Immature natural killer cell (primary cell): ENCODE measurements at regions not wholly inside any gene's neighbourhood (a gene's known extent, or its start where the extent isn't known, plus 50 kb on each side); places are given as distances from the start of the nearest gene placed in this dataset.

Experiments
- DNase-seq, 3 donors: peaks; one replicate each; pipeline ENCODE4 v3.0.0; 2022; ENCODE audit warnings: mixed read lengths in 1 of 3
- H3K27ac Mint-ChIP-seq, 6 donors: one replicate each; pipeline ENCODE4 v1.8.0; 2020; ENCODE audit warnings: mixed read lengths in 6 of 6, mild to moderate bottlenecking in 5 of 6, inconsistent platforms in 4 of 6, moderate library complexity in 3 of 6
- H3K27me3 Mint-ChIP-seq, 3 donors: one replicate each; pipeline ENCODE4 v1.8.0; 2020 to 2021; ENCODE audit warnings: low read depth in 3 of 3, mild to moderate bottlenecking in 3 of 3, mixed read lengths in 3 of 3, moderate library complexity in 3 of 3, inconsistent platforms in 1 of 3
- H3K36me3 Mint-ChIP-seq, 3 donors: one replicate each; pipeline ENCODE4 v1.8.0; 2020; ENCODE audit warnings: mixed read lengths in 3 of 3, inconsistent platforms in 2 of 3, mild to moderate bottlenecking in 2 of 3
- H3K4me1 Mint-ChIP-seq, 2 donors: one replicate each; pipeline ENCODE4 v1.8.0; 2020; ENCODE audit warnings: inconsistent platforms in 2 of 2, mild to moderate bottlenecking in 2 of 2, mixed read lengths in 2 of 2, moderate library complexity in 1 of 2
- H3K4me3 Mint-ChIP-seq, 5 donors: one replicate each; pipeline ENCODE4 v1.8.0; 2020; ENCODE audit warnings: mild to moderate bottlenecking in 5 of 5, mixed read lengths in 5 of 5, inconsistent platforms in 3 of 5, moderate library complexity in 3 of 5
- H3K9me3 Mint-ChIP-seq, 6 donors: one replicate each; pipeline ENCODE4 v1.8.0; 2020; ENCODE audit warnings: mild to moderate bottlenecking in 6 of 6, mixed read lengths in 6 of 6, inconsistent platforms in 4 of 6, moderate library complexity in 3 of 6

DNA sequence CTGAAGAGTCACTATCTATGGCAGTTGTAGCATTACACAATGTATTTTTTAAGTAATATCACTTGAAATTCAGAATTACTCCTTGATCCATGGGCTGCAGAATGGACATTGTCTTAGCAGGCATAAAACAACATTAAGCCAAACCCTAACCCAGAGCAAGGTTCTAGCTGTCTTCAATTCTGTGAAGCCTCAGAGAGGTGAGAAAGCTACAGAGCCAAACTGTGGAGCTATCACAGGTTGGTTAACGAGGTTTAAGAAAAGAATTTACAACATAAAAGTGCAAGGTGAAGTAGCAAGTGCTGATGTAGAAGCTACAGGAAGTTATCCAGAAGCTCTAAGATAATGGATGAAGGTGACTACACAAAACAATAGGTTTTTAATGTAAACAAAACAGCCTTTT, 582.7 kb upstream of the POT1 start:
- DNase-seq, result peak in 1 of 3 donors; percentile 17
- Mint-ChIP-seq H3K9me3 (peaks cover 0 to 5% (median 0%) of the 10 kb centered on the region in 6 donors), H3K27ac (peak overlapping the region in 3 of 6 donors; percentile 6 to 34 (median 31)), H3K4me1 (peaks cover 31 to 35% of the 10 kb centered on the region in 2 donors), H3K36me3 (no peaks in the 10 kb centered on the region), H3K27me3 (no peaks in the 10 kb centered on the region), H3K4me3 (peak overlapping the region in 3 of 5 donors; percentile 17 to 18 (median 18))

DNA sequence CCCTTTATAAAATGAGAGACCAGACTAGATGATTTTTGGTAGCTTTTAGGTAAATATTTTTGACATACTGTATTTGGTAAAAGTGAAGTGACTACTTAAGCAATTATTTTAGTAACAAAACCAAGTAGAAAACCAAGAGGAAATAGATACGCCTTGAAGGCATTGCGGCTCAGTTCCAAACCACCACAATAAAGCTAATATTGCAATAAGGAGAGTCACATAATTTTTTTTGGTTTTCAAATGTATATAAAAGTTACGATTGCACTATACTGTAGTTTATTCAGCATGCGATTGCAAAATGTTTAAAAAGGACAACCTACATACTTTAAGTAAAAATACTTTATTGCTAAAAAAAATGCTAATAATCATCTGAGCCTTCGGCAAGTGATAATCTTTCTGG, 581.7 kb upstream of the POT1 start:
- H3K27me3 Mint-ChIP-seq, result no peaks in the 10 kb centered on the region
- no peak for DNase-seq
- H3K27ac Mint-ChIP-seq, result peak overlapping the region in 1 of 6 donors; percentile 14
- H3K4me3 Mint-ChIP-seq, result peak overlapping the region; percentile 1 to 61 (median 41)
- peaks cover 31 to 35% of the 10 kb centered on the region in 2 donors for H3K4me1 Mint-ChIP-seq
- no peaks in the 10 kb centered on the region for H3K36me3 Mint-ChIP-seq
- peaks cover 0 to 5% (median under 1%) of the 10 kb centered on the region in 6 donors for H3K9me3 Mint-ChIP-seq

GRCh38 chr7:125506331-125506730, 576.7 kb upstream of the POT1 start:
- H3K4me3 Mint-ChIP-seq, result no peak overlapping the region
- H3K27me3 Mint-ChIP-seq, result no peaks in the 10 kb centered on the region
- H3K27ac Mint-ChIP-seq, result no peak overlapping the region
- DNase-seq, result no peak
- peaks cover 15 to 16% of the 10 kb centered on the region in 2 donors for H3K4me1 Mint-ChIP-seq
- peaks cover 0 to 7% (median 2%) of the 10 kb centered on the region in 6 donors for H3K9me3 Mint-ChIP-seq
- H3K36me3 Mint-ChIP-seq, result no peaks in the 10 kb centered on the region

DNA sequence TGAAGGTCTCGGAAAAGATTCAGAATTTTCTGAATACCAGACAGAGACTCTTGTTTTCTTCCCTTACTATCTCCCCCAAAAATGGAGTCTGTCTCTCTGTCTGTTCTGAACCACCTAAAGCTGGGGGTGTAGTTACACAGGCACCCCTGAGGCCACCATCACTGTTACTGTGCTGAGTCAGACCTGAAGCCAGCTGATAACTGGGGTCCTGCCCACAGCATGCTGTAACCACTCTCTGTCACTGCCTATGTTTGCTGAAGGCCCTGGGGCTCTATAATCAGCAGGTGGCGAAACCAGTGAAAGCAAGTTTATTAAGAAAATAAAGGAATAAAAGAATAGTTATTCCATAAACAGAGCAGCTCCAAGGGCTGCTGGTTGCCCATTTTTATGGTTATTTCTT, 575.2 kb upstream of the POT1 start:
- no peak for DNase-seq
- Mint-ChIP-seq H3K9me3 (peaks cover 1 to 7% (median 5%) of the 10 kb centered on the region in 6 donors), H3K4me1 (peaks cover 1 to 3% of the 10 kb centered on the region in 2 donors), H3K27me3 (no peaks in the 10 kb centered on the region), H3K27ac (no peak overlapping the region), H3K4me3 (no peak overlapping the region), H3K36me3 (no peaks in the 10 kb centered on the region)

DNA sequence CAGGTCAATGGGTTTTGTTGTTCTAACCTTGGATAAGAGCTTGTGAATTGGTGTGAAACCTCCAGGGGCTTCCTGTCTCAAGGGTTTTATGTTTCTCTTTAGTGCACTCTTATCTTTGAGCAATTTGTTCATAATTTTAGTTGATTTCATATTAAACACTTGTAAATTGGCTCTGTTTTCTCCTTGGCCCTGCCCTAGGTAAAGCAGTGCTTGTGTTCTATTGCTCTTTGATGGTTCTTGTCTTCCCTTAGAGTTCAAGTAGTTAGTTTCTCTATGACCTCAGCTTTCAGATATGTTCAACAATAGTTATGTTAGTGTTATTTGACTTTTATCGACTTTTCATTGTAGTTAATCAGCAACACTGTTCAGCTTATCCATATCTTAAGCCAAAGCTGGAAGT, 566.4 kb upstream of the POT1 start:
- Mint-ChIP-seq H3K4me3 (no peak overlapping the region), H3K36me3 (no peaks in the 10 kb centered on the region), H3K27me3 (peaks cover 0 to 2% (median 0%) of the 10 kb centered on the region in 3 donors), H3K9me3 (peaks cover 0 to 15% (median under 1%) of the 10 kb centered on the region in 6 donors), H3K27ac (no peak overlapping the region), H3K4me1 (peaks cover 6 to 8% of the 10 kb centered on the region in 2 donors)
- no peak for DNase-seq

GRCh38 chr7:125492521-125492920, 562.9 kb upstream of the POT1 start:
- Mint-ChIP-seq H3K4me1 (peaks cover 6 to 8% of the 10 kb centered on the region in 2 donors), H3K27me3 (no peaks in the 10 kb centered on the region), H3K27ac (no peak overlapping the region), H3K9me3 (peaks cover 0 to 5% (median 0%) of the 10 kb centered on the region in 6 donors), H3K36me3 (no peaks in the 10 kb centered on the region), H3K4me3 (no peak overlapping the region)
- no peak for DNase-seq

DNA sequence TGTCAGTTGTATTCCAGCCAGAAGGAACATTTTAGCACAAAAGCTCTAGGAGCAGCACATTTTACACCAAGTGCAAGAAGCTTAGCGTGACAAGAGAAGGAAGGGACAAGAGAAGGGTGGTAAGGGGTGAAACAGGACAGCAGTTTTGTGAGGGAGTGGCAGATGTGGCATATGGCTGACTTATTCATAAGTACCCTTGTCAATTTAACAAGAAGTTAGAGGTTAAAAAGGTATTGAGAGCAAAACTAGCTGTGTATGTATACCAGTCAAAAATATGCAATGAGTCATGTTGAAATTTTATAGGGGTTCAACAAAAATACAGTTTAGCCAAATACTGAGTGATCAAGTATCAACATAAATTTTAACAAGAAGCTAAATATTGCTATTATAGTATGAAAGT, 561.5 kb upstream of the POT1 start:
- Mint-ChIP-seq H3K4me3 (no peak overlapping the region), H3K36me3 (peaks cover 0 to 4% (median 0%) of the 10 kb centered on the region in 3 donors), H3K27me3 (peaks cover 0 to 2% (median 2%) of the 10 kb centered on the region in 3 donors), H3K4me1 (peaks cover 4 to 5% of the 10 kb centered on the region in 2 donors), H3K27ac (no peak overlapping the region), H3K9me3 (peaks cover 0 to 3% (median 0%) of the 10 kb centered on the region in 6 donors)
- DNase-seq, result no peak

DNA sequence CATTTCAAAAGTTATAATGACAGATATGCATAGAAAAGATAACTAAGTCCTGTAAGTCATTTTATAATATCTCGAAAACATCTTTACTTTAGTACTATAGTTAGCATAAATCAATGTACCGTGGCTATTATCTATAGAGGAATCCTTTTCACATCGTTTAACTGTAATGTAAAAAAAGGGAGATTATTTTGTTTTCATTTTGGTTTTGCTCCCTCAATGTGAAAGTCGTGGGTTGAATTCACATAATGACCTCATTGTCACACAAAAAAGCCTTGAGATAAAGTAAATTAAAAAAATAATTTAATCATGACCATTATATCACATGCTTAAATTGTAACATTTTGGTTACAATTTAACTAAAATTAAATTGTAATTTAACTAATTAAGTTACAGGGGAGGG, 560.5 kb upstream of the POT1 start:
- Mint-ChIP-seq H3K27ac (no peak overlapping the region), H3K27me3 (peaks cover 0 to 2% (median 2%) of the 10 kb centered on the region in 3 donors), H3K9me3 (peaks cover 0 to 3% (median 0%) of the 10 kb centered on the region in 6 donors), H3K4me1 (no peaks in the 10 kb centered on the region), H3K4me3 (no peak overlapping the region), H3K36me3 (peaks cover 0 to 4% (median 0%) of the 10 kb centered on the region in 3 donors)
- DNase-seq, result no peak

- Mint-ChIP-seq H3K9me3 (peaks cover 0 to 5% (median 0%) of the 10 kb centered on the region in 6 donors), H3K4me1 (no peaks in the 10 kb centered on the region), H3K27ac (no peak overlapping the region), H3K4me3 (no peak overlapping the region), H3K27me3 (peaks cover 0 to 2% (median 2%) of the 10 kb centered on the region in 3 donors), H3K36me3 (peaks cover 0 to 7% (median 0%) of the 10 kb centered on the region in 3 donors)
- no peak for DNase-seq
Measured at GRCh38 chr7:125485223-125485622, 555.6 kb upstream of the POT1 start.

DNA sequence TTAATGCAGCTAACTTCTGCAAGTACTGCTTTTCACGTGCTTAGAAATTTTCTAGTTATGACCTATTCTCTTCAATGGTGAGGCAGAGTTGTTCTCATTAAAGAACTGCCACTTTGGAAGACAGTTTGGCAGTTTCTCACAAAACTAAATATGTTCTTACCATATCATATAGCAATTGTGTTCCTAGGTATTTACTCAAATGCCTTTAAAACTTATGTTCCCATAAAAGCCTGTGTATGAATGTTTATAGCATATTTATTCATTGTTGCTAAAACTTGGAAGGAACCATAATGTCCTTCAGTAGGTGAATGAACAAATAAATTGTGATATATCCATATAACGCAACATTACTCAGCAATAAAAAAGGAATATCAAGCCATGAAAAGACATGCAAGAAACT, 555.1 kb upstream of the POT1 start:
- no peak for DNase-seq
- H3K36me3 Mint-ChIP-seq, result peaks cover 0 to 7% (median 0%) of the 10 kb centered on the region in 3 donors
- no peaks in the 10 kb centered on the region for H3K4me1 Mint-ChIP-seq
- no peak overlapping the region for H3K4me3 Mint-ChIP-seq
- no peak overlapping the region for H3K27ac Mint-ChIP-seq
- H3K9me3 Mint-ChIP-seq, result peaks cover 0 to 5% (median 0%) of the 10 kb centered on the region in 6 donors
- peaks cover 0 to 2% (median 2%) of the 10 kb centered on the region in 3 donors for H3K27me3 Mint-ChIP-seq

DNA sequence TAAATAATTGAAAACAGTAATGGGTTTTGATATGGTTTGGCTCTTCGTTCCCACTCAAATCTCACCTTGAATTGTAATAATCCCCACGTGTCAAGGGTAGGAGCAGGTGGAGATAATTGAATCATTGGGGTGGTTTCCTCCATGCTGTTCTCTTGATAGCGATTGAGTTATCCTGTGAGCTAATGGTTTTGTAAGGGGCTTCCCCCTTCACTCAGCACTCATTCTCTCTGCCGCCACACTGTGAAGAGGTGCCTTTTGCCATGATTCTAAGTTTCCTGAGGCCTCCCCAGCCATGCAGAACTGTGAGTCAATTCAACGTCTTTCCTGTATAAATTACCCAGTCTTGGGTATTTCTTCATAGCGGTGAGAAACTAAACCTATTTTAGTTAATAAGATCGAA, 551.7 kb upstream of the POT1 start:
- no peak for DNase-seq
- Mint-ChIP-seq H3K4me1 (no peaks in the 10 kb centered on the region), H3K9me3 (peaks cover 0 to 5% (median 0%) of the 10 kb centered on the region in 6 donors), H3K4me3 (no peak overlapping the region), H3K27me3 (no peaks in the 10 kb centered on the region), H3K27ac (no peak overlapping the region), H3K36me3 (peaks cover 0 to 3% (median 0%) of the 10 kb centered on the region in 3 donors)

DNA sequence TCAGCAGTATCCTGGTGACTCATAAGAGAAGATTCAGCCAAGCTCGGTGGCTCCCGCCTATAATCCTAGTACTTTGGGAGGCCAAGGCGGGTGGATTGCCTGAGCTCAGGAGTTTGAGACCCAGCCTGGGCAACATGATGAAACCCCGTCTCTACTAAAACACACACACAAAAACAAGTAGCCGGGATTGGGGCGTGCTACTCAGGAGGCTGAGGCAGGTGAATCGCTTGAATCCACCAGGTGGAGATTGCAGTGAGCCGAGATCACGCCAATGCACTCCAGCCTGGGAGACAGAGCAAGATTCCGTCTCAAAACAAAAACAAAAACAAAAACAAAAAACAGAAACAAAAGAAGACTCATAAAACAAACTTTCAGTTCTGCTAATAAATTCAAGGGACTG, 551.1 kb upstream of the POT1 start:
- H3K27ac Mint-ChIP-seq, result no peak overlapping the region
- peaks cover 0 to 5% (median 0%) of the 10 kb centered on the region in 6 donors for H3K9me3 Mint-ChIP-seq
- H3K4me3 Mint-ChIP-seq, result no peak overlapping the region
- H3K4me1 Mint-ChIP-seq, result no peaks in the 10 kb centered on the region
- no peak for DNase-seq
- H3K36me3 Mint-ChIP-seq, result peaks cover 0 to 3% (median 0%) of the 10 kb centered on the region in 3 donors
- no peaks in the 10 kb centered on the region for H3K27me3 Mint-ChIP-seq

DNA sequence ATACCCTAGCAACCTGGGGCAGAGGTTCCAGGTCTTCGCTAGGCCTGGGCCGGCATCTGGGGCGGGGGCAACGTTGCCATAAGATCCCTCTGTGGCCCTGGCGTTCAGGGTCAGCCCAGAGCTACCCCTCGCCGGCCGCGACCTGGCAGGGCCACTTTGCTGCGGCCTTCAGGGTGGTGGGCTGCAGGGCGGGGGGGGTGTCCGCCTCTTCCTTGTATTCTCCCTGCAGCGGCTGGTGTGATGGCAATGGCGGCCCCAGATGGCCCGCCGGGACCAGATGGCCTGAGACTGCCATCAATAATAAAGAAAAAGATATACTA, 539.2 kb upstream of the POT1 start:
- Mint-ChIP-seq H3K27me3 (no peaks in the 10 kb centered on the region), H3K4me3 (no peak overlapping the region), H3K9me3 (peaks cover 0 to 5% (median under 1%) of the 10 kb centered on the region in 6 donors), H3K4me1 (no peaks in the 10 kb centered on the region), H3K36me3 (peaks cover 0 to under 1% (median 0%) of the 10 kb centered on the region in 3 donors), H3K27ac (no peak overlapping the region)
- no peak for DNase-seq

DNA sequence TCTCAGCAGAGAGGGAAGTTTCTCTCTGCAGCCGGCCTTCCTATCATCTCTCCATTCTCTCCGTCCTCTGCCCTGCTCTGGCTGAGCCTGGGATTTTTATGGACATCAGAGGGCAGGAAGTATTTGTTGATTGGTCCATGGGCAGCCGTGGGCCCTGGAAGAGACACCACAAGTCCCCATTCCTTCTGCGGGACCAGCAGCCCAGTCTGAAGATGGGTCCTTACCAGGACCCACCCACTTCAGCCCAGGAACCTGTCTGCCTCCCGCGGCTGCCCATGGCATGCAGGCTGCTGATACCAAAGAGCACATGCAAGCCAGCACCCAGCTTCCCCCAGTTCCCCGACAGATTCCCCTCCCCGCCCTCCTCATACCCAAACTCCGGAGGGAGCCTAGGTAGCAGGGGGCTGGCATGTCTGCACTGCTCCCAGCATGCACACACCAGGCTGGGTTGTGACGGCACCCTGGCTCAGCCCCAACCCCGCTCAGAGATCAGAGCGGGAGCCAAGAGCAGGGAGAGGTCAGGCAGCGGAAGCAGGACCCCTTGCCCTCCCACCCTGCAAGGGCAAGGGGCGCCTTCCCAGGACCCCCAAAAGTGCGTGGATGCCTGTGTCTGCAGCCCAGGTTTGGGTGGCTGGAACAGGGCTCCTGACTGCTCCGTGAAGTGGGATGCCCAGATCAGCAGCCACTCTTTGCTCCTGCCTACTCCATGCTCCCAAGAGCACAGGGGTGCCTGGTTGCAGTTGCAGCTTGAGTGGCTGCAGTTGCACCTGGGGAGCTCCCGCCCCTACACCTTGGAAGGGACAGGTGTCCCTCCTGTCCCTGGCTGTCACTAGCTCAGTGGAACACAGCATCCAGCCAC, 538.6 kb upstream of the POT1 start:
- DNase-seq, result no peak
- Mint-ChIP-seq H3K27ac (no peak overlapping the region), H3K4me3 (no peak overlapping the region), H3K27me3 (no peaks in the 10 kb centered on the region), H3K4me1 (no peaks in the 10 kb centered on the region), H3K9me3 (peaks cover 0 to 5% (median 0%) of the 10 kb centered on the region in 6 donors), H3K36me3 (peaks cover 0 to 4% (median 0%) of the 10 kb centered on the region in 3 donors)
